Mesodermal cell (in vitro differentiated cells): ENCODE measurements at regions not wholly inside any gene's neighbourhood (a gene's known extent, or its start where the extent isn't known, plus 50 kb on each side); places are given as distances from the start of the nearest gene placed in this dataset.

Experiments used
- H3K27ac ChIP-seq: 2 replicates; pipeline ENCODE4 v1.7.0; 2013; ENCODE audit warnings: mild to moderate bottlenecking, low read depth, low read length, moderate library complexity; ENCODE audit not compliant: severe bottlenecking
- H3K36me3 ChIP-seq: 2 replicates; pipeline ENCODE4 v1.7.1; 2013; ENCODE audit warnings: mild to moderate bottlenecking, low read length, moderate library complexity; ENCODE audit not compliant: control insufficient read depth, insufficient read depth
- H3K4me1 ChIP-seq: one replicate; pipeline ENCODE4 v1.7.1; 2013; ENCODE audit warnings: mild to moderate bottlenecking, low read length; ENCODE audit not compliant: insufficient read depth, control insufficient read depth, poor library complexity, severe bottlenecking
- H3K4me3 ChIP-seq: 2 replicates; pipeline ENCODE4 v1.7.0; 2013; ENCODE audit warnings: low read length, control low read depth, mild to moderate bottlenecking; ENCODE audit not compliant: insufficient read depth, poor library complexity, severe bottlenecking; ENCODE audit errors: extremely low read depth
- H3K9me3 ChIP-seq: 2 replicates; pipeline ENCODE4 v1.7.1; 2013; ENCODE audit warnings: mild to moderate bottlenecking, low read length, moderate library complexity; ENCODE audit not compliant: control insufficient read depth
- WGBS, 2 experiments: methylation state at CpG; one replicate each; pipeline ENCODE4 v1.1.5; 2013; ENCODE audit warnings: missing lambda C conversion rate in 2 of 2; ENCODE audit not compliant: insufficient coverage in 2 of 2; 5-methylcytosine and 5-hydroxymethylcytosine counted together

- no peak overlapping the region for H3K27ac ChIP-seq
- no peak overlapping the region for H3K4me3 ChIP-seq
- WGBS, 2 experiments: 82 to 90% methylated on average over 1 to 2 of the region's 6 CpGs
- H3K9me3 ChIP-seq: no peaks in the 10 kb centered on the region
- H3K36me3 ChIP-seq: no peaks in the 10 kb centered on the region
- H3K4me1 ChIP-seq: no peaks in the 10 kb centered on the region
Measured at GRCh38 chr1:55476445-55477015, 261.4 kb upstream of the USP24 start.

- Histone ChIP-seq H3K9me3 (no peaks in the 10 kb centered on the region), H3K4me3 (no peak overlapping the region), H3K4me1 (no peaks in the 10 kb centered on the region), H3K27ac (no peak overlapping the region), H3K36me3 (no peaks in the 10 kb centered on the region)
- WGBS, 2 experiments: no CpG with 5 or more reads among the region's 1 CpG
Measured at GRCh38 chr1:55474168-55474786, 259.1 kb upstream of the USP24 start.

GRCh38 chr1:55473661-55474060 is 258.5 kb upstream of the USP24 start:
- H3K36me3 ChIP-seq: no peaks in the 10 kb centered on the region
- no peaks in the 10 kb centered on the region for H3K4me1 ChIP-seq
- no peak overlapping the region for H3K27ac ChIP-seq
- H3K9me3 ChIP-seq: no peaks in the 10 kb centered on the region
- 78 to 100% methylated on average over 1 of the region's 2 CpGs for WGBS, 2 experiments
- H3K4me3 ChIP-seq: no peak overlapping the region

GRCh38 chr1:55472784-55473183 is 257.6 kb upstream of the USP24 start:
- no peak overlapping the region for H3K4me3 ChIP-seq
- H3K27ac ChIP-seq: no peak overlapping the region
- H3K9me3 ChIP-seq: no peaks in the 10 kb centered on the region
- H3K36me3 ChIP-seq: no peaks in the 10 kb centered on the region
- no peaks in the 10 kb centered on the region for H3K4me1 ChIP-seq
- WGBS, 2 experiments: 83 to 90% methylated on average over 1 to 2 of the region's 2 CpGs

- H3K36me3 ChIP-seq: no peaks in the 10 kb centered on the region
- 88% methylated on average over 1 of the region's 1 CpG; no CpG with 5 or more reads in 1 of the 2 experiments for WGBS, 2 experiments
- H3K4me3 ChIP-seq: no peak overlapping the region
- no peaks in the 10 kb centered on the region for H3K4me1 ChIP-seq
- H3K9me3 ChIP-seq: no peaks in the 10 kb centered on the region
- H3K27ac ChIP-seq: no peak overlapping the region
Measured at GRCh38 chr1:55472115-55472514, 257.0 kb upstream of the USP24 start.

GRCh38 chr1:55468142-55468795 is 253.1 kb upstream of the USP24 start:
- Histone ChIP-seq H3K27ac (no peak overlapping the region), H3K36me3 (no peaks in the 10 kb centered on the region), H3K4me1 (no peaks in the 10 kb centered on the region), H3K9me3 (no peaks in the 10 kb centered on the region), H3K4me3 (no peak overlapping the region)
- 80% methylated on average over 1 of the region's 7 CpGs; no CpG with 5 or more reads in 1 of the 2 experiments for WGBS, 2 experiments

- Histone ChIP-seq H3K36me3 (no peaks in the 10 kb centered on the region), H3K9me3 (no peaks in the 10 kb centered on the region), H3K4me3 (no peak overlapping the region), H3K4me1 (no peaks in the 10 kb centered on the region), H3K27ac (no peak overlapping the region)
- 100% methylated on average over 2 of the region's 2 CpGs; no CpG with 5 or more reads in 1 of the 2 experiments for WGBS, 2 experiments
Measured at GRCh38 chr1:55466921-55467320, 251.8 kb upstream of the USP24 start.

GRCh38 chr1:55466373-55466772 is 251.2 kb upstream of the USP24 start:
- Histone ChIP-seq H3K36me3 (no peaks in the 10 kb centered on the region), H3K27ac (no peak overlapping the region), H3K4me3 (no peak overlapping the region), H3K9me3 (no peaks in the 10 kb centered on the region), H3K4me1 (no peaks in the 10 kb centered on the region)
- WGBS, 2 experiments: 88 to 100% methylated on average over 1 of the region's 1 CpG

GRCh38 chr1:55464550-55464949 is 249.4 kb upstream of the USP24 start:
- no peaks in the 10 kb centered on the region for H3K4me1 ChIP-seq
- H3K9me3 ChIP-seq: no peaks in the 10 kb centered on the region
- no peaks in the 10 kb centered on the region for H3K36me3 ChIP-seq
- WGBS, 2 experiments: 100% methylated on average over 1 of the region's 1 CpG
- H3K27ac ChIP-seq: no peak overlapping the region
- H3K4me3 ChIP-seq: no peak overlapping the region

GRCh38 chr1:55463814-55464475 is 248.8 kb upstream of the USP24 start:
- H3K27ac ChIP-seq: no peak overlapping the region
- no peak overlapping the region for H3K4me3 ChIP-seq
- no peaks in the 10 kb centered on the region for H3K36me3 ChIP-seq
- no peaks in the 10 kb centered on the region for H3K4me1 ChIP-seq
- 88 to 93% methylated on average over 9 to 10 of the region's 10 CpGs for WGBS, 2 experiments
- no peaks in the 10 kb centered on the region for H3K9me3 ChIP-seq
